DOHH2 (cell line): ENCODE measurements at regions not wholly inside any gene's neighbourhood (a gene's known extent, or its start where the extent isn't known, plus 50 kb on each side); places are given as distances from the start of the nearest gene placed in this dataset.
"Not testable (repeated sequence)": the region's sequence is repeated elsewhere in the genome, so short reads cannot be mapped to it uniquely, and the experiment has no call there.

Source experiments
- H3F3A ChIP-seq: fragments of 200-600 bp; sonication (generic), shearing (Covaris generic); 2 replicates; pipeline ENCODE4 v1.6.0; 2016; ENCODE audit warnings: antibody characterized with exemption, mild to moderate bottlenecking; ENCODE audit not compliant: control insufficient read depth, insufficient read depth
- H3K27ac ChIP-seq: fragments of 200-600 bp; sonication (generic); 2 replicates; pipeline ENCODE4 v1.5.1; 2014; ENCODE audit warnings: low read depth, mild to moderate bottlenecking, low read length, moderate library complexity
- H3K27me3 ChIP-seq: fragments of 200-600 bp; sonication (generic); 2 replicates; pipeline ENCODE4 v1.6.1; 2014; ENCODE audit warnings: mild to moderate bottlenecking, low read length, mixed read lengths; ENCODE audit not compliant: control insufficient read depth
- H3K36me3 ChIP-seq: fragments of 200-600 bp; sonication (generic); 2 replicates; pipeline ENCODE4 v1.6.1; 2014; ENCODE audit warnings: mild to moderate bottlenecking, low read length, moderate library complexity, mixed read lengths; ENCODE audit not compliant: control insufficient read depth
- H3K4me1 ChIP-seq: fragments of 200-600 bp; sonication (generic); 2 replicates; pipeline ENCODE4 v1.6.1; 2014; ENCODE audit warnings: mild to moderate bottlenecking, low read length, mixed read lengths; ENCODE audit not compliant: control insufficient read depth
- H3K4me2 ChIP-seq: fragments of 200-600 bp; sonication (generic); 2 replicates; pipeline ENCODE4 v1.6.0; 2014; ENCODE audit warnings: mild to moderate bottlenecking, low read length, moderate library complexity
- H3K4me3 ChIP-seq: fragments of 200-600 bp; sonication (generic); 2 replicates; pipeline ENCODE4 v1.5.1; 2014; ENCODE audit warnings: mild to moderate bottlenecking, low read length, mixed read lengths
- H3K79me2 ChIP-seq: fragments of 200-600 bp; sonication (generic); 2 replicates; pipeline ENCODE4 v1.6.1; 2014; ENCODE audit warnings: mild to moderate bottlenecking, low read length, mixed read lengths; ENCODE audit not compliant: control insufficient read depth
- H3K9me2 ChIP-seq: fragments of 200-600 bp; sonication (generic); replicated peaks from 2 replicates; pipeline ENCODE4 v1.6.1; 2014; ENCODE audit warnings: mild to moderate bottlenecking, low read length, mixed read lengths; ENCODE audit not compliant: control insufficient read depth
- H3K9me3 ChIP-seq: fragments of 200-600 bp; sonication (generic); 2 replicates; pipeline ENCODE4 v1.6.1; 2014; ENCODE audit warnings: antibody characterized with exemption, low read length, mixed read lengths; ENCODE audit not compliant: control insufficient read depth, insufficient read depth
- H4K20me1 ChIP-seq: fragments of 200-600 bp; sonication (generic); 2 replicates; pipeline ENCODE4 v1.6.0; 2014; ENCODE audit warnings: low read depth, mild to moderate bottlenecking, antibody characterized with exemption, low read length, moderate library complexity; ENCODE audit not compliant: control insufficient read depth, insufficient read depth
- EZH2phosphoT487 ChIP-seq: fragments of 200-600 bp; sonication (generic); IDR thresholded peaks from 2 replicates; pipeline ENCODE4 v1.6.1; 2017; ENCODE audit warnings: borderline replicate concordance, mild to moderate bottlenecking, antibody characterized with exemption, low read length, moderate library complexity, mixed read lengths
- TF ChIP-seq, protein P1 (sequence below): fragments of 200-600 bp; sonication (generic); IDR thresholded peaks from one replicate; pipeline ENCODE4 v1.5.1; 2014; ENCODE audit warnings: antibody characterized with exemption, mild to moderate bottlenecking, low read depth, low read length; ENCODE audit not compliant: poor library complexity, severe bottlenecking

- H3F3A ChIP-seq, result no peaks in the 10 kb centered on the region
- no peaks in the 10 kb centered on the region for H4K20me1 ChIP-seq
- TF ChIP-seq, protein P1, sequence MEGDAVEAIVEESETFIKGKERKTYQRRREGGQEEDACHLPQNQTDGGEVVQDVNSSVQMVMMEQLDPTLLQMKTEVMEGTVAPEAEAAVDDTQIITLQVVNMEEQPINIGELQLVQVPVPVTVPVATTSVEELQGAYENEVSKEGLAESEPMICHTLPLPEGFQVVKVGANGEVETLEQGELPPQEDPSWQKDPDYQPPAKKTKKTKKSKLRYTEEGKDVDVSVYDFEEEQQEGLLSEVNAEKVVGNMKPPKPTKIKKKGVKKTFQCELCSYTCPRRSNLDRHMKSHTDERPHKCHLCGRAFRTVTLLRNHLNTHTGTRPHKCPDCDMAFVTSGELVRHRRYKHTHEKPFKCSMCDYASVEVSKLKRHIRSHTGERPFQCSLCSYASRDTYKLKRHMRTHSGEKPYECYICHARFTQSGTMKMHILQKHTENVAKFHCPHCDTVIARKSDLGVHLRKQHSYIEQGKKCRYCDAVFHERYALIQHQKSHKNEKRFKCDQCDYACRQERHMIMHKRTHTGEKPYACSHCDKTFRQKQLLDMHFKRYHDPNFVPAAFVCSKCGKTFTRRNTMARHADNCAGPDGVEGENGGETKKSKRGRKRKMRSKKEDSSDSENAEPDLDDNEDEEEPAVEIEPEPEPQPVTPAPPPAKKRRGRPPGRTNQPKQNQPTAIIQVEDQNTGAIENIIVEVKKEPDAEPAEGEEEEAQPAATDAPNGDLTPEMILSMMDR, result no peak
- no peak for TF ChIP-seq EZH2phosphoT487
- no peaks in the 10 kb centered on the region for H3K9me2 ChIP-seq
- peaks cover 6% of the 10 kb centered on the region for H3K9me3 ChIP-seq
- no peaks in the 10 kb centered on the region for H3K79me2 ChIP-seq
- no peak overlapping the region for H3K4me3 ChIP-seq
- H3K27ac ChIP-seq, result no peak overlapping the region
- no peak overlapping the region for H3K4me2 ChIP-seq
- H3K36me3 ChIP-seq, result no peaks in the 10 kb centered on the region
- no peaks in the 10 kb centered on the region for H3K4me1 ChIP-seq
- no peaks in the 10 kb centered on the region for H3K27me3 ChIP-seq
These were observed 326.3 kb upstream of the PTGER4 start for GRCh38 chr5:40353442-40353841.

GRCh38 chr5:40347981-40348725, 331.6 kb upstream of the PTGER4 start:
- Histone ChIP-seq H4K20me1 (no peaks in the 10 kb centered on the region), H3K27ac (no peak overlapping the region), H3K9me3 (peaks cover 6% of the 10 kb centered on the region), H3K4me3 (no peak overlapping the region), H3F3A (no peaks in the 10 kb centered on the region), H3K4me2 (no peak overlapping the region), H3K27me3 (no peaks in the 10 kb centered on the region), H3K36me3 (no peaks in the 10 kb centered on the region), H3K4me1 (no peaks in the 10 kb centered on the region), H3K9me2 (no peaks in the 10 kb centered on the region), H3K79me2 (no peaks in the 10 kb centered on the region)
- TF ChIP-seq, protein P1, result no peak
- no peak for TF ChIP-seq EZH2phosphoT487

DNA sequence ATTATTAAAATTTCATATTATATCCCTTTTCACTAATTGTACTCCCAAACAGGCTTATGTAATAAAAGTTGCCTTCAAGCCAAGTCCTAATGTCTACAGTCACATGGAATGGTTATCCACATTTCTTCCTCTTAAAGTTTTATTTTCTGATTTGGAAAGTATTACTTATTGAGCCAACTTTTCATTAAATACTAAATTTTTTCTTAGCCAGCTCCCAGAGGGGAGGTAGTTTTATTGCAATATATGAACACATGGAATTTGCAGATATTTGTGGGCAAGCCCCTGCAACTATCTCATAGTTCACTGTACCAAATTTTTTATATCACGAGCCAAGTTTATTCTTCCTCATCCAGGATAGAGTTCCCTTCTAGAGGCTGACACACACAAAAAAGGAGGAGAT, 332.8 kb upstream of the PTGER4 start:
- Histone ChIP-seq H4K20me1 (no peaks in the 10 kb centered on the region), H3K4me3 (no peak overlapping the region), H3K27me3 (no peaks in the 10 kb centered on the region), H3K79me2 (no peaks in the 10 kb centered on the region), H3K4me2 (no peak overlapping the region), H3K9me2 (no peaks in the 10 kb centered on the region), H3K9me3 (peaks cover 6% of the 10 kb centered on the region), H3K27ac (no peak overlapping the region), H3K36me3 (no peaks in the 10 kb centered on the region), H3F3A (no peaks in the 10 kb centered on the region), H3K4me1 (no peaks in the 10 kb centered on the region)
- TF ChIP-seq EZH2phosphoT487, result no peak
- TF ChIP-seq, protein P1, result no peak

GRCh38 chr5:40338434-40338833, 341.3 kb upstream of the PTGER4 start:
- H3K9me3 ChIP-seq, H3K27me3 ChIP-seq: not testable (repeated sequence)

More at GRCh38 chr5:40338434-40338833, 341.3 kb upstream of the PTGER4 start:
- H3K36me3 ChIP-seq, H3K4me2 ChIP-seq, H3K79me2 ChIP-seq, H3K9me2 ChIP-seq, H3K4me1 ChIP-seq, H3K27ac ChIP-seq, H3K4me3 ChIP-seq, H3F3A ChIP-seq, H4K20me1 ChIP-seq: not testable (repeated sequence)
